Effector memory CD8-positive, alpha-beta T cell (primary cell): ENCODE measurements at regions not wholly inside any gene's neighbourhood (a gene's known extent, or its start where the extent isn't known, plus 50 kb on each side); places are given as distances from the start of the nearest gene placed in this dataset.
A peak's percentile ranks its signal among the peaks of the same experiment; 100 is the strongest.

Source experiments
- ATAC-seq: fragments of 150-1000 bp; cut with Tn5 transposase; replicated peaks from 2 replicates; pipeline ENCODE4 v1.10.0; 2021; ENCODE audit warnings: mild to moderate bottlenecking, moderate library complexity
- DNase-seq, 3 experiments: peaks; one replicate each; pipeline ENCODE4 v3.0.0; 2021
- H3K27ac Mint-ChIP-seq, 2 donors: one replicate each; pipeline ENCODE4 v1.8.0; 2022; ENCODE audit warnings: mild to moderate bottlenecking in 2 of 2, mixed read lengths in 2 of 2, moderate library complexity in 2 of 2
- H3K27me3 Mint-ChIP-seq, 2 donors: one replicate each; pipeline ENCODE4 v1.8.0; 2022; ENCODE audit warnings: mixed read lengths in 2 of 2
- H3K36me3 Mint-ChIP-seq: one replicate; pipeline ENCODE4 v1.8.0; 2022; ENCODE audit warnings: mild to moderate bottlenecking, moderate library complexity, mixed read lengths; ENCODE audit not compliant: insufficient read depth
- H3K4me1 Mint-ChIP-seq, 2 donors: one replicate each; pipeline ENCODE4 v1.8.0; 2022; ENCODE audit warnings: low read depth in 2 of 2, mixed read lengths in 2 of 2
- H3K4me3 Mint-ChIP-seq, 2 donors: one replicate each; pipeline ENCODE4 v1.8.0; 2022; ENCODE audit warnings: mild to moderate bottlenecking in 2 of 2, mixed read lengths in 2 of 2, moderate library complexity in 2 of 2
- H3K9me3 Mint-ChIP-seq, 2 donors: one replicate each; pipeline ENCODE4 v1.8.0; 2022; ENCODE audit warnings: mixed read lengths in 2 of 2

DNA sequence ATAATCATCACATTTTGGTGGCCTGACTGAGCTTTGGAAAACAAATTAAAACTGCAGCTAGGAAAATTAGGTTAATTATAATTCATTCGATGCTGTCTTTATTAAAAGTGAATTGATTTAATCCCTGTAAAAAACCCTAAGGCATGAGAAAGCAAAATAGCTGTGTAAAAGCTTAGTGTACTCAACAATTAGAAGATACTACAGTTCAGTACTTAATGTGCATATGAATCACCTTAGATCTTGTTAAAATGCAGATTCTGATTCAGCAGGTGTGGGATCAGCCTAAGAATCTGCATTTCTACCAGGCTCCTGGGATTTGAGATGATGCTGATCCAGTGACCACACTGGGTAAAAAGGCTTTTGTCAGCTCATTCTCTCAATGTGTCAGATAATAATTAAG is 559.9 kb upstream of the GOLIM4 start:
- no peak overlapping the region for H3K4me3 Mint-ChIP-seq
- H3K36me3 Mint-ChIP-seq: no peaks in the 10 kb centered on the region
- no peak overlapping the region for H3K27ac Mint-ChIP-seq
- peaks cover 2 to 6% of the 10 kb centered on the region in 2 donors for H3K9me3 Mint-ChIP-seq
- ATAC-seq: no peak
- H3K27me3 Mint-ChIP-seq: no peaks in the 10 kb centered on the region
- no peaks in the 10 kb centered on the region for H3K4me1 Mint-ChIP-seq
- DNase-seq: no peak

- peaks cover 2 to 6% of the 10 kb centered on the region in 2 donors for H3K9me3 Mint-ChIP-seq
- H3K4me3 Mint-ChIP-seq: no peak overlapping the region
- no peak overlapping the region for H3K27ac Mint-ChIP-seq
- no peaks in the 10 kb centered on the region for H3K27me3 Mint-ChIP-seq
- ATAC-seq (no peak), DNase-seq (no peak)
- no peaks in the 10 kb centered on the region for H3K4me1 Mint-ChIP-seq
- H3K36me3 Mint-ChIP-seq: no peaks in the 10 kb centered on the region
These were observed 559.0 kb upstream of the GOLIM4 start for GRCh38 chr3:168654700-168655099.

DNA sequence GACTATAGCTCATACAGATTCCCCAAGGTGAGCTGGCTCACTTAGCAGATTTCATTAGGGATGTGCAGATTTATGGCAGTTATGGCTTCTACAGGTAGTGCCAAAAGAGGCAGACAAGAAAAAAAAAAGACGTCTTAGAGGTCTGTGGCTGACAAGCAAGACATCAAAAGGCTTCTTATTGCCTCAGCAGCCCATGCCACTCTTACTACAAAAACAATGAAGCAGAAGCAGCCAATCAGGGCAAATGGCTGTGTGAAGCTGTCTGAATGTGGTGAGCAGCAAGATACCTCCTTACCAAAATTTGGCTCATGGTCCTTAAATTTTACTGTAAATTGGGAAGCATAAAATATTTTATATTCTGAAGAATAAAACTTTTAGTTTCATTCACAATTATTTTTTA is 557.5 kb upstream of the GOLIM4 start:
- Mint-ChIP-seq H3K27me3 (no peaks in the 10 kb centered on the region), H3K27ac (no peak overlapping the region), H3K4me3 (no peak overlapping the region), H3K36me3 (no peaks in the 10 kb centered on the region), H3K4me1 (no peaks in the 10 kb centered on the region), H3K9me3 (peaks cover 2 to 6% of the 10 kb centered on the region in 2 donors)
- DNase-seq (no peak), ATAC-seq (no peak)

- Mint-ChIP-seq H3K27me3 (no peaks in the 10 kb centered on the region), H3K4me3 (no peak overlapping the region), H3K27ac (no peak overlapping the region), H3K9me3 (peaks cover 0 to 5% of the 10 kb centered on the region in 2 donors), H3K36me3 (no peaks in the 10 kb centered on the region), H3K4me1 (no peaks in the 10 kb centered on the region)
- no peak for ATAC-seq
- DNase-seq: no peak
These were observed 552.6 kb upstream of the GOLIM4 start for GRCh38 chr3:168648321-168648720.

GRCh38 chr3:168647582-168647981 is 551.9 kb upstream of the GOLIM4 start:
- DNase-seq: no peak

GRCh38 chr3:168645180-168645579 is 549.5 kb upstream of the GOLIM4 start:
- DNase-seq (no peak), ATAC-seq (no peak)
- Mint-ChIP-seq H3K36me3 (no peaks in the 10 kb centered on the region), H3K27me3 (no peaks in the 10 kb centered on the region), H3K9me3 (peaks cover 6 to 9% of the 10 kb centered on the region in 2 donors), H3K27ac (peak overlapping the region in 1 of 2 donors; percentile 10), H3K4me1 (no peaks in the 10 kb centered on the region), H3K4me3 (no peak overlapping the region)

More at GRCh38 chr3:168647582-168647981, 551.9 kb upstream of the GOLIM4 start:
- Mint-ChIP-seq H3K27me3 (no peaks in the 10 kb centered on the region), H3K4me3 (no peak overlapping the region), H3K9me3 (peaks cover 0 to 5% of the 10 kb centered on the region in 2 donors), H3K4me1 (no peaks in the 10 kb centered on the region), H3K36me3 (no peaks in the 10 kb centered on the region), H3K27ac (no peak overlapping the region)
- no peak for ATAC-seq

DNA sequence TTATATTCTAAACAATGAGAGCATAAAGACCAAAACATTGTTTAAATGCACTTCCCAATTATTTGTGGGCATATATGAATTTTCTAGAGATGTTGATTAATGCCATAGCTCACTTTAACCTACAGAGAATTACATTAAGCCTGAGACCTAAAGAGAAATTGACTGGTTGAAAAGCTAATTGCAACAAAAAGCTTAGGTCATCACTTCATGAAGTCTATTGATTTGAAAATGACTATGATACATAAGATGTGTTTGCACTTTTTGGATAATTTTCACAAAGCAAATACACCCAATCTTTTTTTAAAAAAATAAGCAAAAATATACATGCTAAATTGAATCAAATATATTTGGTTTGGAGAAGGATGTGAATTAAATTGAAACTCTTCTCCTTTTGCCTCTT is 532.8 kb upstream of the GOLIM4 start:
- no peak overlapping the region for H3K4me3 Mint-ChIP-seq
- H3K4me1 Mint-ChIP-seq: no peaks in the 10 kb centered on the region
- H3K27ac Mint-ChIP-seq: no peak overlapping the region
- DNase-seq (no peak), ATAC-seq (no peak)
- H3K9me3 Mint-ChIP-seq: peaks cover 0 to 4% of the 10 kb centered on the region in 2 donors
- H3K36me3 Mint-ChIP-seq: no peaks in the 10 kb centered on the region
- no peaks in the 10 kb centered on the region for H3K27me3 Mint-ChIP-seq

DNA sequence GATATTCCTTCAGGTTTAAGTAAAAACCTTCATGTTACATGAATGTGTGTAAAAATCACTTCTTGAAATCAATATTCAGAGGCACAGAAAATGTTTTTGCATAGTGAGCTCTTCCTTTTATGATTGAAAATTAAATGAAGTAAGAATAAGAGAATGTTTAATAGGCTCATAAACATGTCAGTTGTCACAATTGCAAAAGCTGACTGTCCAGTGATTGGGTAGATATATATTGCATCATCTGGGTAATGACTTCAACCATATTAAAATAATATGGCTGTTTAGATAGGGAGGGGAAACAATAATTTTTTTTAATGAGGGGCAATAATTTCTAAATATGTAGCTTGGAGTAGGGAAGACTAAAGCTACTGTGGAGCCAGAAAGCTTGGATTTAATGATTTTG is 529.8 kb upstream of the GOLIM4 start:
- DNase-seq: no peak
- H3K4me1 Mint-ChIP-seq: no peaks in the 10 kb centered on the region
- H3K27me3 Mint-ChIP-seq: no peaks in the 10 kb centered on the region
- ATAC-seq: no peak
- peaks cover 0 to 4% of the 10 kb centered on the region in 2 donors for H3K9me3 Mint-ChIP-seq
- H3K4me3 Mint-ChIP-seq: no peak overlapping the region
- H3K27ac Mint-ChIP-seq: no peak overlapping the region
- H3K36me3 Mint-ChIP-seq: no peaks in the 10 kb centered on the region

GRCh38 chr3:168624892-168625448 is 529.2 kb upstream of the GOLIM4 start:
- DNase-seq (no peak), ATAC-seq (no peak)
- Mint-ChIP-seq H3K36me3 (no peaks in the 10 kb centered on the region), H3K27ac (no peak overlapping the region), H3K27me3 (no peaks in the 10 kb centered on the region), H3K9me3 (peaks cover 0 to 4% of the 10 kb centered on the region in 2 donors), H3K4me1 (no peaks in the 10 kb centered on the region), H3K4me3 (no peak overlapping the region)

DNA sequence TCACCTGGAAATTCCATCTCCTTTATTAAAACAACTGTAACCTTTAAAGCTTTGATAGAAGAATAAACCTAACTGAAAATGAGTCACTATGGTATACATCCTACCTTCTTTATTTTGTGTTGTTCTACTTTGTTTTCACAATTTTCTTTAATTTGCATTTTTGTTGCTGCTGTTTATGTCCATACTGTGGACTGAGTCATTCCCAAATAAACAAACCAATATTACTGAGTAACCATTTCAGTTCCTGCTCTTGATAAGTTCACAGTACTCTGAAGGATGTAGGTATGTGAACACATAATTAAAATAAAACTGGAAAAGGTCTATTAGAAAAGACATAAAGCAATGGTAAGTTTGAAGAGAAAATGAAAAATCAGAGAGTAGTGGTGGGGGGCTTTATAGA is 528.5 kb upstream of the GOLIM4 start:
- Mint-ChIP-seq H3K27me3 (no peaks in the 10 kb centered on the region), H3K36me3 (no peaks in the 10 kb centered on the region), H3K4me1 (no peaks in the 10 kb centered on the region), H3K4me3 (no peak overlapping the region), H3K27ac (no peak overlapping the region), H3K9me3 (peaks cover 0 to 4% of the 10 kb centered on the region in 2 donors)
- DNase-seq: no peak
- no peak for ATAC-seq

GRCh38 chr3:168622795-168623194 is 527.1 kb upstream of the GOLIM4 start:
- Mint-ChIP-seq H3K9me3 (peaks cover 0 to 4% of the 10 kb centered on the region in 2 donors), H3K36me3 (no peaks in the 10 kb centered on the region), H3K27me3 (no peaks in the 10 kb centered on the region), H3K27ac (no peak overlapping the region), H3K4me3 (no peak overlapping the region), H3K4me1 (no peaks in the 10 kb centered on the region)
- DNase-seq (no peak), ATAC-seq (no peak)

GRCh38 chr3:168620854-168621253 is 525.1 kb upstream of the GOLIM4 start:
- Mint-ChIP-seq H3K9me3 (peaks cover 0 to 4% of the 10 kb centered on the region in 2 donors), H3K4me1 (no peaks in the 10 kb centered on the region), H3K27ac (no peak overlapping the region), H3K4me3 (no peak overlapping the region), H3K27me3 (no peaks in the 10 kb centered on the region), H3K36me3 (no peaks in the 10 kb centered on the region)
- no peak for DNase-seq
- ATAC-seq: no peak

DNA sequence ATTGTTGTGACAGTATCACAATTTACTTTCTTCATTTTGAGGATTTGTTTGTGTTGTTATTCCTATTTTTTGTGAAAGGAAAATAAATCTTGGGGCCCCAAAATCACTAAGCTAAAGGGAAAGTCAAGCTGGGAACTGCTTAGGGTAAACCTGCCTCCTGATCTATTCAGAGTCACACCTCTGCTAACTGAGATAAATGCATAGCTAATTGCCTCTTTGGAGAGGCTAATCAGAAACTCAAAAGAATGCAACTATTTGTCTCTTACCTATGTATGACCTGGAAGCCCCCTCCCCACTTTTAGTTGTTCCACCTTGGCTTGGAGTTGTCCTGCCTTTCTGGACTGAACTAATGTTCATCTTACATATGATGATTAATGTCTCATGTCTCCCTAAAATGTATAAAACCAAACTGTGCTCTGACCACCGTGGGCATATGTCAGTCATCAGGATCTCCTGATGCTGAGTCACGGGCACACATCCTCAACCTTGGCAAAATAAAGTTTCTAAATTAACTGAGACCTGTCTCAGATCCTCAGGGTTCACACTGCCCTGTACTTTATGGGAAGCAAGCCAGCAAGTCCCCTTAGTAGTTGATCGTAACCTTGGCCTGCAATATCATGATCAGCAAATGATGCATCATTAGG is 523.2 kb upstream of the GOLIM4 start:
- Mint-ChIP-seq H3K9me3 (no peaks in the 10 kb centered on the region), H3K4me1 (no peaks in the 10 kb centered on the region), H3K4me3 (no peak overlapping the region), H3K27me3 (no peaks in the 10 kb centered on the region), H3K27ac (no peak overlapping the region), H3K36me3 (no peaks in the 10 kb centered on the region)
- no peak for DNase-seq
- ATAC-seq: no peak

DNA sequence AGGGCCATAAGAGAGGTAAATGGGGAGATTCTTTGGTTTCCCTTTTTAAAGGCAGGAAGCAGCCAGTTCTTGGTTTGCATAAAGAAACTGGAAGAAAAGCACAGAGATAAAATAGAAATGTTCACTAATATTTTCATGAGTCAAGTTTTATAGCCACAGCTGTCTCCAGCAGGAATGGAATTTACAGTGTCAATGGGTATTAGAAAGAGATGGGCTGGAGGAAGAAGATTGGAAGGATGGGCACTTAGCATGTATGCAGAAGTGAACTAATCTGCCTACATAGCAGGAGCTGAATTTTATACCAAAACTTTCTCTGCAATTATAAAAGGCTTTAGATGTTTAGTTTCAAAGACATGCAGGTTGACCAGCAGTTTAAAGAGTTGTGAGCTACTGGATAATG is 521.9 kb upstream of the GOLIM4 start:
- Mint-ChIP-seq H3K4me1 (no peaks in the 10 kb centered on the region), H3K27ac (no peak overlapping the region), H3K36me3 (no peaks in the 10 kb centered on the region), H3K27me3 (no peaks in the 10 kb centered on the region), H3K4me3 (no peak overlapping the region), H3K9me3 (no peaks in the 10 kb centered on the region)
- ATAC-seq (no peak), DNase-seq (no peak)
